OCI-LY1 (cell line): ENCODE measurements at regions not wholly inside any gene's neighbourhood (a gene's known extent, or its start where the extent isn't known, plus 50 kb on each side); places are given as distances from the start of the nearest gene placed in this dataset.

ENCODE experiments used
- CTCF ChIP-seq: fragments of 200-600 bp; sonication (generic), shearing (Covaris generic); IDR thresholded peaks from 2 replicates; pipeline ENCODE4 v1.5.1; 2017; ENCODE audit warnings: mild to moderate bottlenecking, antibody characterized with exemption, low read length, moderate library complexity, mixed read lengths
- EZH2 ChIP-seq: fragments of 200-600 bp; sonication (generic), shearing (Covaris generic); IDR thresholded peaks from 2 replicates; pipeline ENCODE4 v1.8.0; 2017; ENCODE audit warnings: borderline replicate concordance, mixed run types, mild to moderate bottlenecking, antibody characterized with exemption, low read length, moderate library complexity, mixed read lengths

- no peak for TF ChIP-seq CTCF
- no peak for TF ChIP-seq EZH2
Measured at GRCh38 chr3:16670191-16670590, 65.0 kb upstream of the DAZL start.
